NOMO-1 (cell line): ENCODE measurements at regions not wholly inside any gene's neighbourhood (a gene's known extent, or its start where the extent isn't known, plus 50 kb on each side); places are given as distances from the start of the nearest gene placed in this dataset.
A peak's percentile ranks its signal among the peaks of the same experiment; 100 is the strongest.

Source experiments
- DNase-seq, 2 experiments: peaks; one replicate each; lab custom pipeline; 2025; ENCODE audit not compliant: unreplicated experiment in 2 of 2; lab: John Stamatoyannopoulos, UW

- DNase-seq, result no peak
These were observed 224.2 kb downstream of the MINAR1 start for GRCh38 chr15:79656151-79657000.

- no peak for DNase-seq
These were observed 225.6 kb downstream of the MINAR1 start for GRCh38 chr15:79657722-79658121.

- no peak for DNase-seq
These were observed 227.6 kb downstream of the MINAR1 start for GRCh38 chr15:79659691-79660090.

GRCh38 chr15:79661411-79661810 lies 229.3 kb downstream of the MINAR1 start:
- no peak for DNase-seq

- DNase-seq, result peak; percentile 72 to 77
These were observed 223.2 kb downstream of the MTHFS start for GRCh38 chr15:79673416-79674123.

GRCh38 chr15:79674124-79674465 lies 222.7 kb downstream of the MTHFS start:
- no peak for DNase-seq

- DNase-seq, result no peak
These were observed 220.8 kb downstream of the MTHFS start for GRCh38 chr15:79675982-79676381.

GRCh38 chr15:79676621-79677020 lies 220.2 kb downstream of the MTHFS start:
- no peak for DNase-seq

GRCh38 chr15:79677241-79677640 lies 219.6 kb downstream of the MTHFS start:
- no peak for DNase-seq

- DNase-seq, result no peak
These were observed 218.6 kb downstream of the MTHFS start for GRCh38 chr15:79678032-79678701.

GRCh38 chr15:79680720-79681119 lies 216.1 kb downstream of the MTHFS start:
- DNase-seq, result no peak

GRCh38 chr15:79682285-79682684 lies 214.5 kb downstream of the MTHFS start:
- no peak for DNase-seq

- DNase-seq, result no peak
These were observed 213.9 kb downstream of the MTHFS start for GRCh38 chr15:79682851-79683288.

GRCh38 chr15:79689030-79689429 lies 207.8 kb downstream of the MTHFS start:
- DNase-seq, result no peak

GRCh38 chr15:79700951-79701480 lies 195.8 kb downstream of the MTHFS start:
- DNase-seq, result no peak

- no peak for DNase-seq
These were observed 194.2 kb downstream of the MTHFS start for GRCh38 chr15:79702621-79703020.

- no peak for DNase-seq
These were observed 175.6 kb downstream of the MTHFS start for GRCh38 chr15:79721256-79721655.

GRCh38 chr15:79724312-79724711 lies 172.5 kb downstream of the MTHFS start:
- DNase-seq, result peak; percentile 8 to 85

GRCh38 chr15:79724804-79725203 lies 172.0 kb downstream of the MTHFS start:
- peak; percentile 40 to 74 for DNase-seq

- no peak for DNase-seq
These were observed 167.9 kb downstream of the MTHFS start for GRCh38 chr15:79728867-79729266.

- no peak for DNase-seq
These were observed 160.3 kb downstream of the MTHFS start for GRCh38 chr15:79736435-79737000.
